ENCODE measurements at regions not wholly inside any gene's neighbourhood (a gene's known extent, or its start where the extent isn't known, plus 50 kb on each side); places are given as distances from the start of the nearest gene placed in this dataset.

DNA sequence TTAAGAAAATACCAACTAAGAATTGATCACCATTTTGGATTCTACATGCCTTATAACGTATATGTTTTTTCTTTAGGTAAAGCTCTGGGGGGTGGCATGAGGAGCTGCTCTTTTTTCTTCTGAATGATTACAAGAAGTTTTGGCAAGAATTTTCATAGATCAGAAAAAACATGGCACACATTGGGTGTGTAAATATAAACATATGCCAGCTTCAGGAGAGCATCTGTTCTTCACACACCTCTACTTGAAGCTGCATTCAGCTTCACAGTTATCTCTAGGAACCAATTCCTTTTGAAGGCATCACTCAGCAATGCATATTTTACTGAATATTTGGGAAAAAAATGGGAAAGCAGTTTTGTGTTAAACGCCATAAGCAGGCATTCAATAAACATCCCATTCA lies 122.7 kb upstream of the GHR start:
- Histone ChIP-seq H2BK15ac (ENCODE audit: low read depth, low read length) (no peak overlapping the region), H3K27ac (ENCODE audit: insufficient read length, low read depth, low read length) (no peak overlapping the region), H3K4ac (ENCODE audit: low read depth, low read length) (no peak overlapping the region), H2AFZ (ENCODE audit: low read length) (no peak overlapping the region), H3K4me2 (ENCODE audit: insufficient read depth, insufficient read length, low read length) (no peak overlapping the region), H3K14ac (ENCODE audit: insufficient read depth, low read length) (no peak overlapping the region), H4K91ac (ENCODE audit: insufficient read length, low read depth, low read length) (no peak overlapping the region), H4K20me1 (ENCODE audit: control insufficient read depth, insufficient read depth, insufficient read length) (no peaks in the 10 kb centered on the region), H4K8ac (replicated peaks; ENCODE audit: insufficient read length, low read depth, low read length) (no peak overlapping the region), H3K79me1 (ENCODE audit: insufficient read depth, low read depth, low read length, poor library complexity, severe bottlenecking) (no peaks in the 10 kb centered on the region), H3K27me3 (ENCODE audit: insufficient read depth, low read length) (no peaks in the 10 kb centered on the region), H3T11ph (ENCODE audit: low read length) (no peak overlapping the region), H3K23ac (ENCODE audit: insufficient read length, low read depth, low read length) (no peak overlapping the region), H3K18ac (ENCODE audit: insufficient read length, low read depth, low read length) (no peak overlapping the region), H3K9ac (ENCODE audit: extremely low read depth, insufficient read length, low read length) (no peak overlapping the region), H3K9me3 (ENCODE audit: control insufficient read depth, low read depth, low read length) (no peaks in the 10 kb centered on the region), H2BK5ac (ENCODE audit: insufficient read length, low read length) (no peak overlapping the region), H3K79me2 (ENCODE audit: insufficient read depth, low read length) (no peaks in the 10 kb centered on the region), H2BK12ac (ENCODE audit: insufficient read length, low read depth, low read length) (no peak overlapping the region), H3K4me1 (ENCODE audit: insufficient read depth, low read length) (no peaks in the 10 kb centered on the region), H3K23me2 (ENCODE audit: insufficient read length, low read depth, low read length, poor library complexity, severe bottlenecking) (no peaks in the 10 kb centered on the region), H2BK20ac (ENCODE audit: low read depth, low read length, poor library complexity, severe bottlenecking) (no peak overlapping the region), H2BK120ac (ENCODE audit: low read depth, low read length, poor library complexity, severe bottlenecking) (no peak overlapping the region), H2AK5ac (ENCODE audit: insufficient read length, low read length) (no peak overlapping the region), H3K56ac (ENCODE audit: insufficient read length, low read depth, low read length) (no peak overlapping the region), H4K5ac (ENCODE audit: insufficient read length, low read depth, low read length) (no peak overlapping the region)
- Mint-ChIP-seq H3K4me3 (no peak overlapping the region), H3K9me3 (peaks cover 17 to 22% of the 10 kb centered on the region in 2 experiments), H3K36me3 (ENCODE audit: insufficient read depth in 1 of 3, low read depth in 3 of 3) (peaks cover 4 to 22% (median 4%) of the 10 kb centered on the region in 3 experiments; a peak in 3 of 7 replicates), H3K27ac (no peak overlapping the region), H3K27me3 (ENCODE audit: low read depth) (no peaks in the 10 kb centered on the region), H3K4me1 (no peaks in the 10 kb centered on the region)
- no peak for DNase-seq
- no CpG with 5 or more reads among the region's 2 CpGs for WGBS (ENCODE audit: extremely low coverage, insufficient read length, low lambda C conversion rate)
- TF ChIP-seq, protein P1, sequence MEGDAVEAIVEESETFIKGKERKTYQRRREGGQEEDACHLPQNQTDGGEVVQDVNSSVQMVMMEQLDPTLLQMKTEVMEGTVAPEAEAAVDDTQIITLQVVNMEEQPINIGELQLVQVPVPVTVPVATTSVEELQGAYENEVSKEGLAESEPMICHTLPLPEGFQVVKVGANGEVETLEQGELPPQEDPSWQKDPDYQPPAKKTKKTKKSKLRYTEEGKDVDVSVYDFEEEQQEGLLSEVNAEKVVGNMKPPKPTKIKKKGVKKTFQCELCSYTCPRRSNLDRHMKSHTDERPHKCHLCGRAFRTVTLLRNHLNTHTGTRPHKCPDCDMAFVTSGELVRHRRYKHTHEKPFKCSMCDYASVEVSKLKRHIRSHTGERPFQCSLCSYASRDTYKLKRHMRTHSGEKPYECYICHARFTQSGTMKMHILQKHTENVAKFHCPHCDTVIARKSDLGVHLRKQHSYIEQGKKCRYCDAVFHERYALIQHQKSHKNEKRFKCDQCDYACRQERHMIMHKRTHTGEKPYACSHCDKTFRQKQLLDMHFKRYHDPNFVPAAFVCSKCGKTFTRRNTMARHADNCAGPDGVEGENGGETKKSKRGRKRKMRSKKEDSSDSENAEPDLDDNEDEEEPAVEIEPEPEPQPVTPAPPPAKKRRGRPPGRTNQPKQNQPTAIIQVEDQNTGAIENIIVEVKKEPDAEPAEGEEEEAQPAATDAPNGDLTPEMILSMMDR (conservative IDR thresholded peaks at IDR 0.05) = no peak
